GM10847 (cell line): ENCODE measurements at regions not wholly inside any gene's neighbourhood (a gene's known extent, or its start where the extent isn't known, plus 50 kb on each side); places are given as distances from the start of the nearest gene placed in this dataset.

ENCODE experiments used
- POLR2A ChIP-seq: IDR thresholded peaks from 2 replicates; pipeline ENCODE4 v1.6.1; 2011; ENCODE audit not compliant: insufficient read length; ENCODE audit errors: extremely low read depth

GRCh38 chr6:167691533-167692312 is 135.0 kb upstream of the AFDN start:
- no peak for TF ChIP-seq POLR2A

GRCh38 chr6:167695831-167696230 is 130.9 kb upstream of the AFDN start:
- no peak for TF ChIP-seq POLR2A

GRCh38 chr6:167696296-167696695 is 130.4 kb upstream of the AFDN start:
- TF ChIP-seq POLR2A: no peak

- no peak for TF ChIP-seq POLR2A
Measured at GRCh38 chr6:167697316-167697715, 129.4 kb upstream of the AFDN start.

- no peak for TF ChIP-seq POLR2A
Measured at GRCh38 chr6:167698540-167698939, 128.2 kb upstream of the AFDN start.

- peak; percentile 23 for TF ChIP-seq POLR2A
Measured at GRCh38 chr6:167699141-167699931, 127.4 kb upstream of the AFDN start.

- no peak for TF ChIP-seq POLR2A
Measured at GRCh38 chr6:167700199-167700598, 126.5 kb upstream of the AFDN start.

- no peak for TF ChIP-seq POLR2A
Measured at GRCh38 chr6:167701010-167701409, 125.7 kb upstream of the AFDN start.

- no peak for TF ChIP-seq POLR2A
Measured at GRCh38 chr6:167702241-167702827, 124.4 kb upstream of the AFDN start.

- TF ChIP-seq POLR2A: no peak
Measured at GRCh38 chr6:167703347-167703746, 123.4 kb upstream of the AFDN start.

- no peak for TF ChIP-seq POLR2A
Measured at GRCh38 chr6:167703781-167704180, 122.9 kb upstream of the AFDN start.

GRCh38 chr6:167704396-167704901 is 122.3 kb upstream of the AFDN start:
- no peak for TF ChIP-seq POLR2A

GRCh38 chr6:167705211-167705750 is 121.4 kb upstream of the AFDN start:
- TF ChIP-seq POLR2A: no peak

GRCh38 chr6:167706313-167707109 is 120.2 kb upstream of the AFDN start:
- no peak for TF ChIP-seq POLR2A
